ENCODE measurements at regions not wholly inside any gene's neighbourhood (a gene's known extent, or its start where the extent isn't known, plus 50 kb on each side); places are given as distances from the start of the nearest gene placed in this dataset.

- no peaks in the 10 kb centered on the region for H3K9me3 ChIP-seq (ENCODE audit: insufficient read depth in 2 of 2, low read depth in 1 of 2, low read length in 1 of 2)
- WGBS, 2 experiments (ENCODE audit: extremely low coverage in 1 of 2, insufficient coverage in 1 of 2, insufficient read length in 1 of 2, insufficient replicate concordance in 2 of 2, low coverage in 1 of 2, low lambda C conversion rate in 2 of 2, missing lambda C conversion rate in 1 of 2), result 63% methylated on average over 1 of the region's 1 CpG; no CpG with 5 or more reads in 1 of the 2 experiments
- ChIA-PET CTCF (ENCODE audit: partially characterized antibody) (interaction anchor here (0.8 to 1.0 kb wide), 3 partner anchors 8 to 13 kb away, joined by 3 to 4 read pairs (median 3); no protein-coding TSS in a partner anchor), POLR2A (ENCODE audit: partially characterized antibody) (interaction anchor here (1.1 kb wide), 1 partner anchor 122 kb away, joined by 3 read pairs; no protein-coding TSS in a partner anchor)
- no peak overlapping the region for H2BK120ac ChIP-seq (replicated peaks; ENCODE audit: low read depth, low read length)
- H2AK5ac ChIP-seq (ENCODE audit: low read depth, low read length), result no peak overlapping the region; the same call in 1 of the 2 replicates
- no peak overlapping the region for H4K91ac ChIP-seq (replicated peaks; ENCODE audit: insufficient read length, low read length)
- no peak overlapping the region for H2BK5ac ChIP-seq (ENCODE audit: low read depth, low read length)
- H3K36me3 ChIP-seq (ENCODE audit: control insufficient read depth in 2 of 4, insufficient read depth in 4 of 4, low read length in 3 of 4), result no peaks in the 10 kb centered on the region
- no peaks in the 10 kb centered on the region for H3K27me3 ChIP-seq (replicated peaks in 1 of 4; ENCODE audit: control insufficient read depth in 3 of 4, extremely low read depth in 1 of 4, insufficient read depth in 3 of 4, low read length in 3 of 4)
- no peak for TF ChIP-seq BCL11A (IDR thresholded peaks at IDR 0.05; ENCODE audit: low read depth in 2 of 2, low read length in 2 of 2)
- no peak for TF ChIP-seq CTCF (IDR thresholded peaks at IDR 0.05; ENCODE audit: control extremely low read depth in 1 of 3, insufficient read depth in 1 of 3, low read depth in 1 of 3, low read length in 3 of 3)
- TF ChIP-seq FOSL1 (IDR thresholded peaks at IDR 0.05; ENCODE audit: insufficient read depth, low read depth, low read length), result no peak
- no peak for TF ChIP-seq POU5F1 (IDR thresholded peaks at IDR 0.05; ENCODE audit: low read depth, low read length)
- TF ChIP-seq EZH2 (IDR thresholded peaks at IDR 0.05; ENCODE audit: low read depth, low read length, severe bottlenecking), result no peak
- H3K18ac ChIP-seq (ENCODE audit: extremely low read depth, low read length), result no peak overlapping the region
- H2BK12ac ChIP-seq (ENCODE audit: low read depth, low read length), result no peak overlapping the region; the same call in 1 of the 2 replicates
- H3K14ac ChIP-seq (ENCODE audit: insufficient read length), result no peak overlapping the region
- H4K20me1 ChIP-seq (replicated peaks in 1 of 2; ENCODE audit: control insufficient read depth in 1 of 2, insufficient read depth in 2 of 2, low read length in 2 of 2), result no peaks in the 10 kb centered on the region
- H3K4me3 ChIP-seq (ENCODE audit: extremely low read depth in 1 of 4, insufficient read depth in 2 of 4, low read depth in 3 of 4, low read length in 4 of 4), result no peak overlapping the region
- no peak overlapping the region for H4K8ac ChIP-seq (ENCODE audit: extremely low read depth, insufficient read depth, low read length)
- no peak overlapping the region for H3K27ac ChIP-seq (ENCODE audit: low read depth, low read length)
- DNase-seq (ENCODE audit: low read depth in 1 of 2, low spot score in 2 of 2) (no peak), FAIRE-seq (no peak)
- peaks cover 0 to 9% (median 6%) of the 10 kb centered on the region in 4 experiments; a peak in 5 of 7 replicates for H3K4me1 ChIP-seq (replicated peaks in 1 of 4; ENCODE audit: control insufficient read depth in 3 of 4, insufficient read depth in 4 of 4, low read length in 3 of 4)
- no peaks in the 10 kb centered on the region for H3K79me2 ChIP-seq (ENCODE audit: control insufficient read depth in 1 of 2, insufficient read depth in 2 of 2, low read length in 2 of 2)
- no peaks in the 10 kb centered on the region for H3K23me2 ChIP-seq (ENCODE audit: low read depth, low read length)
- no peak overlapping the region; the same call in 1 of the 2 replicates for H2BK15ac ChIP-seq (ENCODE audit: low read length)
- H3K4me2 ChIP-seq (ENCODE audit: insufficient read depth in 1 of 2, low read depth in 2 of 2, low read length in 2 of 2), result peak overlapping the region in 1 of 2 experiments; percentile 10; a peak in 1 of 4 replicates
- no peak overlapping the region for H3K4ac ChIP-seq (replicated peaks; ENCODE audit: insufficient read length, low read depth, low read length)
- no peak overlapping the region for H2AFZ ChIP-seq (ENCODE audit: low read length)
- no peak overlapping the region for H3K23ac ChIP-seq (ENCODE audit: insufficient read length)
- no peaks in the 10 kb centered on the region for H3K79me1 ChIP-seq (ENCODE audit: low read depth, low read length)
- no peak overlapping the region for H3K9ac ChIP-seq (replicated peaks in 1 of 4; ENCODE audit: extremely low read depth in 1 of 4, low read depth in 3 of 4, low read length in 3 of 4)
- no peak overlapping the region for H4K5ac ChIP-seq (ENCODE audit: insufficient read length, low read depth, low read length)
- no peak overlapping the region for H2BK20ac ChIP-seq (ENCODE audit: low read length)
- H3K56ac ChIP-seq (replicated peaks; ENCODE audit: insufficient read length, low read depth, low read length), result no peak overlapping the region
Observed at GRCh38 chr5:72619677-72620076, 112.5 kb upstream of the ZNF366 start.

Measured in H1 (cell line).